Nephron (organoid): ENCODE measurements at regions not wholly inside any gene's neighbourhood (a gene's known extent, or its start where the extent isn't known, plus 50 kb on each side); places are given as distances from the start of the nearest gene placed in this dataset.

Experiments
- H3K27ac Mint-ChIP-seq, 3 experiments: 2 replicates each; pipeline ENCODE4 v1.8.0; 2020; ENCODE audit warnings: mixed read lengths in 3 of 3, mild to moderate bottlenecking in 2 of 3, moderate library complexity in 1 of 3
- H3K27me3 Mint-ChIP-seq: 2 replicates; pipeline ENCODE4 v1.8.0; 2021; ENCODE audit warnings: low read depth, mild to moderate bottlenecking, moderate library complexity, mixed read lengths
- H3K36me3 Mint-ChIP-seq: 2 replicates; pipeline ENCODE4 v1.8.0; 2020; ENCODE audit warnings: low read depth, mixed read lengths
- H3K4me1 Mint-ChIP-seq: 2 replicates; pipeline ENCODE4 v1.8.0; 2020; ENCODE audit warnings: mixed read lengths
- H3K4me3 Mint-ChIP-seq, 3 experiments: 2 replicates each; pipeline ENCODE4 v1.8.0; 2020; ENCODE audit warnings: mild to moderate bottlenecking in 3 of 3, mixed read lengths in 3 of 3, moderate library complexity in 2 of 3
- H3K9me3 Mint-ChIP-seq: 2 replicates; pipeline ENCODE4 v1.8.0; 2020; ENCODE audit warnings: mixed read lengths
- CTCF ChIP-seq, 3 experiments: fragments of 200-600 bp; sonication (generic); IDR thresholded peaks; one replicate each; pipeline ENCODE4 v1.5.0; 2021; ENCODE audit warnings: antibody characterized with exemption in 3 of 3; ENCODE audit not compliant: unreplicated experiment in 3 of 3

GRCh38 chr9:16132513-16132912 lies 579.7 kb downstream of the CCDC171 start:
- Mint-ChIP-seq H3K27ac (peak overlapping the region in 2 of 3 experiments; percentile 26 to 72), H3K36me3 (no peaks in the 10 kb centered on the region), H3K4me1 (peaks cover 51% of the 10 kb centered on the region), H3K4me3 (no peak overlapping the region), H3K27me3 (peaks cover 7% of the 10 kb centered on the region), H3K9me3 (peaks cover 12% of the 10 kb centered on the region)
- TF ChIP-seq CTCF (IDR thresholded peaks at IDR 0.05; ENCODE audit: unreplicated experiment in 3 of 3): no peak

- Mint-ChIP-seq H3K4me3 (peak overlapping the region in 1 of 3 experiments; percentile 1), H3K27ac (peak overlapping the region in 2 of 3 experiments; percentile 7 to 72), H3K4me1 (peaks cover 55% of the 10 kb centered on the region), H3K9me3 (peaks cover 12% of the 10 kb centered on the region), H3K36me3 (no peaks in the 10 kb centered on the region), H3K27me3 (peaks cover 7% of the 10 kb centered on the region)
- no peak for TF ChIP-seq CTCF (IDR thresholded peaks at IDR 0.05; ENCODE audit: unreplicated experiment in 3 of 3)
Observed at GRCh38 chr9:16133032-16133431, 580.2 kb downstream of the CCDC171 start.

- Mint-ChIP-seq H3K9me3 (peaks cover 12% of the 10 kb centered on the region), H3K27ac (peak overlapping the region in 2 of 3 experiments; percentile 72 to 97), H3K4me3 (no peak overlapping the region), H3K4me1 (peaks cover 62% of the 10 kb centered on the region), H3K27me3 (peaks cover 7% of the 10 kb centered on the region), H3K36me3 (no peaks in the 10 kb centered on the region)
- peak; percentile 52 to 72 (median 60) for TF ChIP-seq CTCF (IDR thresholded peaks at IDR 0.05; ENCODE audit: unreplicated experiment in 3 of 3)
Observed at GRCh38 chr9:16133556-16134227, 580.8 kb downstream of the CCDC171 start.

- Mint-ChIP-seq H3K27me3 (peaks cover 4% of the 10 kb centered on the region), H3K4me1 (peaks cover 68% of the 10 kb centered on the region), H3K36me3 (no peaks in the 10 kb centered on the region), H3K27ac (peak overlapping the region in 1 of 3 experiments; percentile 97), H3K9me3 (peaks cover 10% of the 10 kb centered on the region), H3K4me3 (no peak overlapping the region)
- no peak for TF ChIP-seq CTCF (IDR thresholded peaks at IDR 0.05; ENCODE audit: unreplicated experiment in 3 of 3)
Observed at GRCh38 chr9:16134351-16134750, 581.5 kb downstream of the CCDC171 start.

GRCh38 chr9:16135968-16136367 lies 583.1 kb downstream of the CCDC171 start:
- Mint-ChIP-seq H3K27ac (peak overlapping the region; percentile 35 to 97 (median 93)), H3K9me3 (no peaks in the 10 kb centered on the region), H3K36me3 (no peaks in the 10 kb centered on the region), H3K27me3 (peaks cover 8% of the 10 kb centered on the region), H3K4me3 (no peak overlapping the region), H3K4me1 (peaks cover 85% of the 10 kb centered on the region)
- TF ChIP-seq CTCF (IDR thresholded peaks at IDR 0.05; ENCODE audit: unreplicated experiment in 3 of 3): no peak

GRCh38 chr9:16136451-16136850 lies 583.6 kb downstream of the CCDC171 start:
- peaks cover 10% of the 10 kb centered on the region for H3K27me3 Mint-ChIP-seq

More at GRCh38 chr9:16136451-16136850, 583.6 kb downstream of the CCDC171 start:
- H3K27ac Mint-ChIP-seq: peak overlapping the region; percentile 28 to 97 (median 93)
- TF ChIP-seq CTCF (IDR thresholded peaks at IDR 0.05; ENCODE audit: unreplicated experiment in 3 of 3): no peak
- no peak overlapping the region for H3K4me3 Mint-ChIP-seq
- peaks cover 84% of the 10 kb centered on the region for H3K4me1 Mint-ChIP-seq
- H3K9me3 Mint-ChIP-seq: no peaks in the 10 kb centered on the region
- H3K36me3 Mint-ChIP-seq: no peaks in the 10 kb centered on the region
